GM10266 (cell line): ENCODE measurements at regions not wholly inside any gene's neighbourhood (a gene's known extent, or its start where the extent isn't known, plus 50 kb on each side); places are given as distances from the start of the nearest gene placed in this dataset.

Experiments used
- DNase-seq: peaks from one replicate; pipeline ENCODE4 v3.0.0; 2012; ENCODE audit errors: extremely low spot score
- CTCF ChIP-seq: IDR thresholded peaks from 2 replicates; pipeline ENCODE4 v1.5.1; 2012; ENCODE audit warnings: mild to moderate bottlenecking, low read depth; ENCODE audit not compliant: control insufficient read depth, insufficient read depth; ENCODE audit errors: missing control alignments

DNA sequence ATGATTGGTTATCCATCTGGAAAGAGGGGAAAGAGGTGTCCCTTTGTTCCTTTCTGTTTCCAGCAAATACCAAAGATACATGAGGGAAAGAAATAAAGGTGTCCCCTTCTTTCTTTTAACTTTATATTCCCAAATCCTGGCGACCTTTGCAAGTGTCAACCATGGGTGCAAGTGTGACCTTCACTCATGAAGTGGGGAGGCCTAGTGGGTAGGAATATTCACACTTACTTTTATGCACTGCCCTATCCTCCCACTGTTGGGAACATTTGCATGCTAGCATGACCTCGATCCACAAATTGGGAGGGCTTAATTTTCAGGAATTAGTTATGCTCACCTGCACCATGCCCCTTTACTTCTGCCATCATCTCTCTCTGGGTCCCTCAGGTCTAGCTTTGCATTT is 70.2 kb upstream of the ZNF804A start:
- no peak for DNase-seq

DNA sequence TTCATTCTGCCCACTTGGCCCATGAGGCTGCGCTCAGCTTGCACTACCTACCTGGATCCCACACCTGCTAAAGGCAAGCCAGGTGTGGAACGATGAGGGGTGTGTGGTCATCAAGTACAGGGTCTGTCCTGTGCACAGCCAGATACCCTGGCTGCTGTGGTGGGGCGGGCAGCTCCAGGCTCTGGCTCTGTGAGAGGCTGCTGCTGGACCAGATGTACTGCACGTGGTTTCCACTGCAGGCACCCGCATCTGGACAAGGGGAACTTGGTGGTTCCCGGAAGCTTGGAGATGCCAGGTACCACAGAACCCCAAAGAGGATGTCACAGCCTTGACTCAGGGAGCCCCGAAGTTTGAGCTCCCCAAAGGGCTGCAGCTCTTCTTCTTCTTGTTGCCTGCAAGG is 68.1 kb upstream of the ZNF804A start:
- no peak for DNase-seq
- no peak for TF ChIP-seq CTCF

More for the DNA sequence above, 70.2 kb upstream of the ZNF804A start:
- TF ChIP-seq CTCF = no peak

DNA sequence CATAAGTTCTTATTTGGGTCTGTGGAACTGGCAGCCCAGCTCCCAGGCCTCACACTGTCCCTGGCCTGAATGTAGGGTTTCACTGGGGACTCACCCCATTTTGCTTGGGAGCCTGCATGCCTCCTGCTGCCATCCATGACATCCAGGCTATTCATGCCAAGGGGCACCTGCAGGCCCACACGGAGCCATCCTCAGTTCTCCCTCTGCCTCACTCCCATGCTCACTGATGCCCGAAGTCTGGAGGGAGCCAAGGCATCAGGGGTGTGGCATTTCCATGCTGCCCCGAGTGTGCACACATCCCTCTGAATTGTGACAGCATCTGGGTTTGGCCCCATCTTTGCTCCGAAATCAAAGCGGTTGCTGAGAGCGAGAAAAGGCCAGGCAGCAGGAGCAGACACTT is 67.4 kb upstream of the ZNF804A start:
- DNase-seq = no peak
- no peak for TF ChIP-seq CTCF

GRCh38 chr2:184532551-184532950 is 65.8 kb upstream of the ZNF804A start:
- DNase-seq = no peak

GRCh38 chr2:184534986-184535385 is 63.3 kb upstream of the ZNF804A start:
- DNase-seq = no peak
- no peak for TF ChIP-seq CTCF

More at GRCh38 chr2:184532551-184532950, 65.8 kb upstream of the ZNF804A start:
- TF ChIP-seq CTCF = no peak

GRCh38 chr2:184540246-184540789 is 58.0 kb upstream of the ZNF804A start:
- no peak for DNase-seq

More at GRCh38 chr2:184540246-184540789, 58.0 kb upstream of the ZNF804A start:
- no peak for TF ChIP-seq CTCF
